KOPT-K1 (cell line): ENCODE measurements at regions not wholly inside any gene's neighbourhood (a gene's known extent, or its start where the extent isn't known, plus 50 kb on each side); places are given as distances from the start of the nearest gene placed in this dataset.
"Not testable (repeated sequence)": the region's sequence is repeated elsewhere in the genome, so short reads cannot be mapped to it uniquely, and the experiment has no call there.

Experiments used
- H3K27ac ChIP-seq: fragments of 200-600 bp; sonication (generic); 2 replicates; pipeline ENCODE4 v1.5.1; 2016; ENCODE audit warnings: antibody characterized with exemption, mild to moderate bottlenecking, low read depth, low read length; ENCODE audit not compliant: poor library complexity, severe bottlenecking
- H3K36me3 ChIP-seq: fragments of 200-600 bp; sonication (generic); 2 replicates; pipeline ENCODE4 v1.5.1; 2017; ENCODE audit warnings: antibody characterized with exemption, mild to moderate bottlenecking, low read length, moderate library complexity; ENCODE audit not compliant: insufficient read depth
- H3K9me3 ChIP-seq: fragments of 200-600 bp; sonication (generic); 2 replicates; pipeline ENCODE4 v1.5.1; 2017; ENCODE audit warnings: antibody characterized with exemption, low read length, mild to moderate bottlenecking; ENCODE audit not compliant: insufficient read depth, poor library complexity, severe bottlenecking

- H3K9me3 ChIP-seq = peaks cover 22% of the 10 kb centered on the region
- H3K36me3 ChIP-seq = no peaks in the 10 kb centered on the region
- no peak overlapping the region for H3K27ac ChIP-seq
Observed at GRCh38 chr3:27614592-27614991, 107.5 kb downstream of the EOMES start.

GRCh38 chr3:27613846-27614500, 108.2 kb downstream of the EOMES start:
- Histone ChIP-seq H3K9me3 (peaks cover 22% of the 10 kb centered on the region), H3K27ac (no peak overlapping the region), H3K36me3 (no peaks in the 10 kb centered on the region)

- Histone ChIP-seq H3K36me3 (no peaks in the 10 kb centered on the region), H3K9me3 (peaks cover 22% of the 10 kb centered on the region), H3K27ac (no peak overlapping the region)
Observed at GRCh38 chr3:27610800-27611525, 111.2 kb downstream of the EOMES start.

GRCh38 chr3:27607370-27607769, 114.8 kb downstream of the EOMES start:
- no peak overlapping the region for H3K27ac ChIP-seq
- no peaks in the 10 kb centered on the region for H3K36me3 ChIP-seq
- H3K9me3 ChIP-seq = no peaks in the 10 kb centered on the region

GRCh38 chr3:27606537-27606936, 115.6 kb downstream of the EOMES start:
- Histone ChIP-seq H3K27ac (no peak overlapping the region), H3K36me3 (no peaks in the 10 kb centered on the region), H3K9me3 (no peaks in the 10 kb centered on the region)

- not testable (repeated sequence) for H3K9me3 ChIP-seq, H3K36me3 ChIP-seq, H3K27ac ChIP-seq
Observed at GRCh38 chr3:27601311-27601710, 117.1 kb upstream of the SLC4A7 start.

GRCh38 chr3:27599741-27600140, 115.6 kb upstream of the SLC4A7 start:
- not testable (repeated sequence) for H3K9me3 ChIP-seq, H3K27ac ChIP-seq, H3K36me3 ChIP-seq

- no peak overlapping the region for H3K27ac ChIP-seq
- no peaks in the 10 kb centered on the region for H3K9me3 ChIP-seq
- H3K36me3 ChIP-seq = no peaks in the 10 kb centered on the region
Observed at GRCh38 chr3:27596921-27597320, 112.7 kb upstream of the SLC4A7 start.

- Histone ChIP-seq H3K36me3 (no peaks in the 10 kb centered on the region), H3K27ac (no peak overlapping the region), H3K9me3 (no peaks in the 10 kb centered on the region)
Observed at GRCh38 chr3:27596334-27596841, 112.2 kb upstream of the SLC4A7 start.

- Histone ChIP-seq H3K36me3 (no peaks in the 10 kb centered on the region), H3K27ac (no peak overlapping the region), H3K9me3 (no peaks in the 10 kb centered on the region)
Observed at GRCh38 chr3:27594096-27594690, 110.0 kb upstream of the SLC4A7 start.

GRCh38 chr3:27593173-27593572, 109.0 kb upstream of the SLC4A7 start:
- Histone ChIP-seq H3K27ac (no peak overlapping the region), H3K9me3 (no peaks in the 10 kb centered on the region), H3K36me3 (no peaks in the 10 kb centered on the region)

GRCh38 chr3:27591312-27592210, 107.4 kb upstream of the SLC4A7 start:
- H3K9me3 ChIP-seq = no peaks in the 10 kb centered on the region
- H3K36me3 ChIP-seq = no peaks in the 10 kb centered on the region
- peak overlapping the region; percentile 54 for H3K27ac ChIP-seq

- Histone ChIP-seq H3K36me3 (no peaks in the 10 kb centered on the region), H3K27ac (peak overlapping the region; percentile 54)
Observed at GRCh38 chr3:27590437-27591298, 106.5 kb upstream of the SLC4A7 start.

GRCh38 chr3:27589795-27590194, 105.6 kb upstream of the SLC4A7 start:
- H3K27ac ChIP-seq = no peak overlapping the region
- no peaks in the 10 kb centered on the region for H3K9me3 ChIP-seq

More at GRCh38 chr3:27590437-27591298, 106.5 kb upstream of the SLC4A7 start:
- no peaks in the 10 kb centered on the region for H3K9me3 ChIP-seq

More at GRCh38 chr3:27589795-27590194, 105.6 kb upstream of the SLC4A7 start:
- H3K36me3 ChIP-seq = no peaks in the 10 kb centered on the region
